Neural crest cell (in vitro differentiated cells): ENCODE measurements at regions not wholly inside any gene's neighbourhood (a gene's known extent, or its start where the extent isn't known, plus 50 kb on each side); places are given as distances from the start of the nearest gene placed in this dataset.

Source experiments
- DNase-seq: peaks from one replicate; pipeline ENCODE4 v3.0.0; 2021; ENCODE audit warnings: low read depth, mixed read lengths, low spot score
- H3K27ac Mint-ChIP-seq: one replicate; pipeline ENCODE4 v1.8.0; 2021; ENCODE audit warnings: mild to moderate bottlenecking, mixed read lengths; ENCODE audit not compliant: unreplicated experiment
- H3K27me3 Mint-ChIP-seq: 2 replicates; pipeline ENCODE4 v1.8.0; 2021; ENCODE audit warnings: low read depth, mild to moderate bottlenecking, mixed read lengths
- H3K36me3 Mint-ChIP-seq: 2 replicates; pipeline ENCODE4 v1.8.0; 2021; ENCODE audit warnings: low read depth, mild to moderate bottlenecking, mixed read lengths
- H3K4me1 Mint-ChIP-seq: 2 replicates; pipeline ENCODE4 v1.8.0; 2021; ENCODE audit warnings: mixed read lengths
- H3K4me3 Mint-ChIP-seq: one replicate; pipeline ENCODE4 v1.8.0; 2021; ENCODE audit warnings: mild to moderate bottlenecking, mixed read lengths
- H3K9me3 Mint-ChIP-seq: 2 replicates; pipeline ENCODE4 v1.8.0; 2021; ENCODE audit warnings: mixed read lengths
- CTCF ChIP-seq: fragments of 200-600 bp; sonication (generic); conservative IDR thresholded peaks from 2 replicates; pipeline ENCODE4 v1.5.0; 2021; ENCODE audit warnings: antibody characterized with exemption, mild to moderate bottlenecking

- Mint-ChIP-seq H3K27me3 (no peaks in the 10 kb centered on the region), H3K9me3 (peaks cover 15% of the 10 kb centered on the region), H3K4me3 (no peak overlapping the region), H3K27ac (no peak overlapping the region), H3K4me1 (no peaks in the 10 kb centered on the region), H3K36me3 (peaks cover 5% of the 10 kb centered on the region)
- no peak for TF ChIP-seq CTCF
- no peak for DNase-seq
Measured at GRCh38 chr16:35344012-35344762, 1884.8 kb downstream of the TP53TG3F start.

- Mint-ChIP-seq H3K4me1 (no peaks in the 10 kb centered on the region), H3K27ac (no peak overlapping the region), H3K36me3 (peaks cover 5% of the 10 kb centered on the region), H3K9me3 (peaks cover 17% of the 10 kb centered on the region), H3K4me3 (no peak overlapping the region), H3K27me3 (no peaks in the 10 kb centered on the region)
- DNase-seq = no peak
- no peak for TF ChIP-seq CTCF
Measured at GRCh38 chr16:35352431-35352830, 1893.0 kb downstream of the TP53TG3F start.

GRCh38 chr16:35363510-35363909 is 1904.1 kb downstream of the TP53TG3F start:
- peaks cover 20% of the 10 kb centered on the region for H3K9me3 Mint-ChIP-seq
- H3K27me3 Mint-ChIP-seq = no peaks in the 10 kb centered on the region
- H3K36me3 Mint-ChIP-seq = no peaks in the 10 kb centered on the region
- TF ChIP-seq CTCF = no peak
- no peak overlapping the region for H3K4me3 Mint-ChIP-seq
- DNase-seq = no peak
- no peaks in the 10 kb centered on the region for H3K4me1 Mint-ChIP-seq
- no peak overlapping the region for H3K27ac Mint-ChIP-seq

- Mint-ChIP-seq H3K9me3 (peaks cover 21% of the 10 kb centered on the region), H3K27ac (no peak overlapping the region), H3K4me3 (no peak overlapping the region), H3K27me3 (no peaks in the 10 kb centered on the region), H3K4me1 (no peaks in the 10 kb centered on the region), H3K36me3 (no peaks in the 10 kb centered on the region)
- no peak for DNase-seq
- no peak for TF ChIP-seq CTCF
Measured at GRCh38 chr16:35364263-35364662, 1904.9 kb downstream of the TP53TG3F start.

GRCh38 chr16:35365675-35366074 is 1906.3 kb downstream of the TP53TG3F start:
- Mint-ChIP-seq H3K27ac (no peak overlapping the region), H3K36me3 (peaks cover 2% of the 10 kb centered on the region), H3K4me3 (no peak overlapping the region), H3K27me3 (no peaks in the 10 kb centered on the region), H3K4me1 (no peaks in the 10 kb centered on the region), H3K9me3 (peaks cover 30% of the 10 kb centered on the region)
- no peak for DNase-seq
- TF ChIP-seq CTCF = no peak
